Loucy (cell line): ENCODE measurements at regions not wholly inside any gene's neighbourhood (a gene's known extent, or its start where the extent isn't known, plus 50 kb on each side); places are given as distances from the start of the nearest gene placed in this dataset.

Experiments
- EZH2phosphoT487 ChIP-seq: fragments of 200-600 bp; IDR thresholded peaks from 2 replicates; pipeline ENCODE4 v1.6.1; 2018; ENCODE audit warnings: antibody characterized with exemption, mild to moderate bottlenecking, moderate library complexity, borderline replicate concordance
- TF ChIP-seq, protein P1 (sequence below): fragments of 200-600 bp; sonication (generic); conservative IDR thresholded peaks from 2 replicates; pipeline ENCODE4 v1.5.1; 2014; ENCODE audit warnings: mild to moderate bottlenecking, antibody characterized with exemption, low read length

DNA sequence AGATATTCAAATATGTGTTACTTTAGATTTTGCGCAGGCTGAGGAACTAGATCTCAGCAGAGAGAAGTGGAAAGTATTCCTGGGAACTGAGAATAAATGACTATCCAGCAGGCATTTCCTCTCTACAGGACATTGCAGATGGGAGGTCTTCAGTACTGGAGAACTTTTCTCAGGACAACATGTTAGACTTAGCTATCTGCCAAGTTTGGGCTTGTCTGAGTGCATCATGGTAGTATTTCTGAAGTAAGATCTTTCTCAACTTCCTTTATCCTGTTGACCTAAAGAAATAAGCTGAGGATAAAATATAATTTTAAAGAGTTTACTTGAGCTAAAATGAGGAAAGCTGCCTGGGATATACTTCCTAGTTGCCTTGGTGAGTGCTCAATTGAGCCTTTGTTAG lies 167.9 kb upstream of the BCHE start:
- TF ChIP-seq, protein P1, sequence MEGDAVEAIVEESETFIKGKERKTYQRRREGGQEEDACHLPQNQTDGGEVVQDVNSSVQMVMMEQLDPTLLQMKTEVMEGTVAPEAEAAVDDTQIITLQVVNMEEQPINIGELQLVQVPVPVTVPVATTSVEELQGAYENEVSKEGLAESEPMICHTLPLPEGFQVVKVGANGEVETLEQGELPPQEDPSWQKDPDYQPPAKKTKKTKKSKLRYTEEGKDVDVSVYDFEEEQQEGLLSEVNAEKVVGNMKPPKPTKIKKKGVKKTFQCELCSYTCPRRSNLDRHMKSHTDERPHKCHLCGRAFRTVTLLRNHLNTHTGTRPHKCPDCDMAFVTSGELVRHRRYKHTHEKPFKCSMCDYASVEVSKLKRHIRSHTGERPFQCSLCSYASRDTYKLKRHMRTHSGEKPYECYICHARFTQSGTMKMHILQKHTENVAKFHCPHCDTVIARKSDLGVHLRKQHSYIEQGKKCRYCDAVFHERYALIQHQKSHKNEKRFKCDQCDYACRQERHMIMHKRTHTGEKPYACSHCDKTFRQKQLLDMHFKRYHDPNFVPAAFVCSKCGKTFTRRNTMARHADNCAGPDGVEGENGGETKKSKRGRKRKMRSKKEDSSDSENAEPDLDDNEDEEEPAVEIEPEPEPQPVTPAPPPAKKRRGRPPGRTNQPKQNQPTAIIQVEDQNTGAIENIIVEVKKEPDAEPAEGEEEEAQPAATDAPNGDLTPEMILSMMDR = no peak
- TF ChIP-seq EZH2phosphoT487 = no peak
